ENCODE measurements at regions not wholly inside any gene's neighbourhood (a gene's known extent, or its start where the extent isn't known, plus 50 kb on each side); places are given as distances from the start of the nearest gene placed in this dataset.
"Not testable (repeated sequence)": the region's sequence is repeated elsewhere in the genome, so short reads cannot be mapped to it uniquely, and the experiment has no call there.

DNA sequence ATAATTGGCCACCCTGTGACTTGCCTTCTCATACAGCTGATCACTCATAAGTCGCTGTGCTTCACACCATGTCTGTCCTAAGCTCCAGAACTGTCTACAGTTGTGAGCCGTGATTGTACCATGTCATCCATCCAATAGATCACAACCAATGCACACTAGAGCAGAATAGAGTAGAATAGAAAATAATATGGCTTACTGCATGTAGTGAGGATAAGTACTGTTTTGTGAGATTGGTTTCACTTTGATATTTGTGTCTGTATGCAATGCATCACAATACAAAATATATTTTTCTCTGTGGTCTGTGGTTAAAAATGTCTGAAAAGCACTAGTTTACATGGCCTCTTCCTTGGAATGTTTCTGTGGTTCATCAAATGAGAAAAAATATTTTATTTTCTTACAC is 237.6 kb upstream of the PRKD1 start:
- no peak for DNase-seq

DNA sequence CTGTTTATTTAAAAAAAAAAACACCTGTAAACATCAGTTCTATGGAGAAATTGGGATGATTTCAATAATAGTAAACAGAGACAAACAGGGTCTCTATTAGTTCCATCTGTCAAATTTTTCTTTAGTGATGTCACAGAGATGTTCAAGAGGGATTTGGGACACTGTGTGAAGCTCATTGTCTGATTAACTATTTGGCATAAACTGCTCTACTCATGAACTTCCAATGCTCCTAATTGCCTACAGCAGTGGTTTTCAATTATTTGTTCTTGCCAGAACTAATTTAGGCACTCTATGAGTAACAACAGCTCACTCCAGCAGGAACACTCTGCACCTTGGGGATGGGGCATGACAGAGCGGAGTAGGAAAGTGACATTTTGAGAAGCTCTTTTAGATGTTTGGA is 250.1 kb upstream of the PRKD1 start:
- no peak for DNase-seq

DNA sequence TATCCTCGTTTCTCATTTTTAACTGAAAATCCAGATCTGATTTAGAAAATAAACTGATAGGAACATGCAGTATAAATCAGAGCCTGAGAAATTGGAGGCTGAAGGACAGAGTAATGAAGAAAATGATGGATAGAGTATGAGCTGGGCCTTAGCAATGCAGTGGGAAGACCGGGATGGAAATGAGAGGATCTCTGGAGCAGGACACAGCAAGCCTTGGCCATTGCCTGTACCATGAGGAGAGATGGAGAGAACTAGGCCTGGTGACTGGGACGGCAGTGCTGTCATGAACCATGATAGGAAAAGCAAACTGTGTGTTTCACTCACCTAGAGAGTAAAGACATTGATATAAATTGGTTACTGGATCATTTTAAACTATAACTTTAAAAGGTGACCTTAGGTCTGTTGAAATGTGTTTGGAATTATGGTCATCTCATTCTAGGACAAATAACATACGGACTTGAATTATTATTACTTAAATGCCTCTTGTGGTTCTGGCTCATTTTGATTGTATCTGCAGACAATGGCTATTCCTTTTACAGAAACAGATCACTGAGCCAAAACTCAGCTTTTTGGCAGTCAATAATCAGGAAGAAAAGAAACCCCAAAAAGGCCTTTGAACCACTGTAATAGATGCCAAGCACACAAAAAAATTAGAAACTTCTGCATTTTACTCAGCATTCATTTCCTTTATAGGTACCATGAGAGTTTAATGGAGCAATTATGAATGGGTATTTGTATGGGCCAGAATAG is 251.9 kb upstream of the PRKD1 start:
- DNase-seq, result no peak

DNA sequence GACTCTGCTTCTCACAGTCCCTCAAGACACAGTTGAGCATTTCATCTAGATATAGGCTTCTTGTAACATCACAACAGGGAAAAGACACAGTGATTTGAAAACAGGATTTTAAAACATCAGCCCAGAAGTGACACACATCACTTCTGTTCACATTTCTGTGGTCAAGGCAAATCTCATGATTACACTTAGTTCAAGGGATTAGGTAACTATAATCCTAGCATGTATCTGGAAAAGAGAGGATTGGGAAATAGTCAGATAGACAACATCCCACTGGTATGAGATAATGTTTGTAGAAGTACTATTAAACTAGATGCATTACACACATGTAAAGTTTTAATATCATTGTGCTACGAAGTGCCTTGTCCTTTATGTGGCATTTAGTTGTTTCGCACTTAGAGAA is 252.6 kb upstream of the PRKD1 start:
- no peak for DNase-seq

DNA sequence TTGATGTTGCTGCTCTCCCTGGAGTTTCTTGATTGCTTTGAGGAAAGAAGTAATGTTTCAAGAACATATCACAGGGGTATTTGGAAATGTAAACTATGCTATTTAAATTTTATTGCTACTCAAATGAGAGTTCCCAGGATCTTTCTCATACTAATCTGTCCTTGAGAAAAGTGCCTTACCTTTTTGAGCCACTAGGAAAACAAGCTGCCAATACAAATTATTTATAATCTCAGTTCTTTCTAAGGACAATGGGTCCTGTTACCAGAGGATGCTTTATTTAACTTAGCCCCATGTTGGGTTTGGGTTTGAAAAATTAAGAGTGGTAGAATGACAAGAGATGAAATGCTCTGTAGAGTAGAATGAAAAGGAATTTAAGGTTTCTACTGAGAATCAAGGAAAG is 258.2 kb upstream of the PRKD1 start:
- DNase-seq, result no peak

DNA sequence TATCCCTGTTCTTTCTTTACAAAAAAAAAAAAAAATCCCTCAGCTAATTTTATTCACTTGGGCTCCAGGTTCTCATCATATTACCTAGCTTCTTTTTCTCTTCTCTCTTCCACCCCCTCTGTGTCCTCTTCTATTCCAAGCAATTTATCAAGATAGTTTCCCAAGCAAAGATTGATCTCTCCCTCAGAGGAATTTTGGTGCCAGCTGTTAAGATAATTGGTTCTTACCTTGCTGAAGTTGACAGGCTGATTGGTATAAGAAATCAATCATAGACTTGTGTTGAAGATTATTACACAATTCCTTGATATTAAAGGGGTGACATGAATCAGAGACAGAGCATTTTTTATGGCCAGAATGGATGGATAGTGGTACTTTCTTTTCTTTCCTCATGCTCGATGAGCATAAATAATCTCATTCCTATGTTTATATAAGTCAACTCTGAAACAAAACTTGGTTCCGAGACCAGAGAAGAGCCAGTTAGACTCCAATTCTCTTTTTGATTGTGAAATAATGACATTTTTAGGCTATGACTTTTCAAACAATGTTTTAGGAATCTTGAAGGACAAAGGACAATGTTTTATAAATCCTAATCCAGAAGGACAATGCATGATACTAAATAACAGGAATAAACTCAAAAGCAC is 264.1 kb upstream of the PRKD1 start:
- DNase-seq, result no peak

DNA sequence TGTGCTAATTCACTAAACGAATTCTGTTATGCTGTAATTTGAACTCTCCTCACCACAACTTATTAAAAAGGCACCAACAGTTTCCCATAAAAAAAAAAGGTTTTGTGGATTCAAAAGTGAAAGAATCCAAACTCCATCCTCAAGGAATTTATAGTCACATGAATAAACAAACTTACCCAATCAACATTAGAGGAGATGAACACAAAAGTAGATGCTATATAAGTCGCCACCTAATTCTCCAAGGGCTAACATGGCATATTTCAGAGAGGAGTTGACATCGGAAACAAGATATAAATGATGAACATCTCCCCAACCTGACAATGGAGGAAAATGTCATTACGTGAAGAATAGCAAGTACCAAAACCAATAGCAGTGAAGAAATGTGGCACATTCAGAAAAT is 265.5 kb upstream of the PRKD1 start:
- no peak for DNase-seq

DNA sequence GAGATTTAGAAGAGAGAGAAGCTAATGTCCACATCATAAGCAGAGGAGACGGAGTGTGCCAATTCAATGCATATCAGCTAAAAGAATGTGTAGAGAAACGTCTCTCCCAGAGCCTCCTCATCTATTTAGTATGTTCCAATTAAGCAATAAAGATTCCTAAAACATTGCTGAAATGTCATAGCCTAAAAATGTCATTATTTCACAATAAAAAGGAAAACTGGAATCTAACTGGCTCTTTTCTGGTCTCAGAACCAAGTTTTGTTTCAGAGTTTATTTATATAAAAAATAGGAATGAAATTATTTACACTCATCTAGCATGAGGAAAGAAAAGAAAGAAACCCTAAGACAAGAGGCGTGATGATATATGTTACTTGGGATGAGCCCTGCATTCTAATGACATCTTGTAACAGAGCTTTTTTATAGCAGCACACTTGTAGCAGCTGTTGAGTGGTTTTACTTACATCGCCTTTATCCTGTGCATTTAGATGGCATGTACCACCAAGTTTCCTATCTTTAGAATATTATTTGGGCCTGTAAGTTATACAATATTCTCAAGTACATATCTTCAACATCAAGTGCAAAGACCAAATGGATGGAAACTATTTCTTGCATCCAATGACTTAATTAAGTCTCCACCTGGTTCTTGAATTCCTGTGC is 266.3 kb upstream of the PRKD1 start:
- no peak for DNase-seq

DNA sequence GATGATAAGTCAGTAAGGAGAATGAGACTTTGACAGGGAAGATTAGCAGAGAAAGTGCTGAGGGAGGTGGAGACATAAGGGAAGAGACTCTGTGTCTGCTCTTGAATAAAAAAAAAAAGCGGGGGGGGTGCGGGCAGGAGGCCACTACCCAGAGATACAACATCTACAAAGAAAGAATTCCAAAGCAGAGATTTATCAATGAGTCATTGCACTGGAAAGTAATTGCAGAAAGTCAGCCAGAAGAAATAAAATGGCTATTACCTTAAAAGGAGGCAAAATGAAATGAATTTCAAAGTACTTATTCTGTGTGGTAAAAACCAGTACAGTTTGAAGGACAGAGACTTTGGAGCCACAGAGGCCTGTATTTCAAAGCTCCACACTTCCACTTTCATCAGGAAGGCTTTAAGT is 267.1 kb upstream of the PRKD1 start:
- DNase-seq, result peak; percentile 32 to 56

DNA sequence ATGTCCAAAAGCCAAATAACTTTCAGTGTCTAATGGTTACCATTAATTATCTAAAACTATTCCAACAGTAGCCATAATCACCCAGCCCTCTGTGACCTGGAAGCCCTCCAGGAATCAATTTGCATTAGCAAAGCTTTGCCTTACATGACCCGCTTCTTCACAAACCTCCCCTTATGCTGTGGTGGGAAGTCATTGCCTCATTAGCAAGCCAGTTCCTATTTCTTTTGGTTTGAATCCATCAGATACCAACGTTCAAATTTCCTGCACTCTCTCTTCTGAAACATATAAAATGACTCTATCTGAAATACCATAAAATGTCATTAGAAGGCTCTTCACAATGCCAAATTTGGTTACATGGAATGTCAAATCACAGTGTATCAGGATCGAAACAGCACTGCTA is 268.3 kb upstream of the PRKD1 start:
- peak; percentile 28 to 37 for DNase-seq

DNA sequence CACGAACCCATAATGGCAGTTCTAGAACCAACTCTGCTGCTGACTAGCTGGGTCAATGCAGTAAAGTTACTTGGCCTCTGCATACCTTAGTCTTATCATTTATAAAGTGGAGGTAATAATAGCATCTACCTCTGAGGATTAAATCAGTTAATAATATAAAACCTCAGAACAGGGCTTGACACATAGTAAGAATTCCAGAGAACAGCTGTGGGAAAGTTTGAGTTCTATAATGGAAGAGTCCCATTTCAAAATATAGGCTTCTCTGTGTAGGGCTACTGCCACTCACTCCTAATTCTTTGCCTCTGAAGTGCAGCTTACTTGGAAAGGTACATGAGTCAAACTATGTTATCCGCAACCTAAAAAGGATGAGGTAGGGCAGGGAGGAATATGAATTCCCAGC is 269.2 kb upstream of the PRKD1 start:
- no peak for DNase-seq

DNA sequence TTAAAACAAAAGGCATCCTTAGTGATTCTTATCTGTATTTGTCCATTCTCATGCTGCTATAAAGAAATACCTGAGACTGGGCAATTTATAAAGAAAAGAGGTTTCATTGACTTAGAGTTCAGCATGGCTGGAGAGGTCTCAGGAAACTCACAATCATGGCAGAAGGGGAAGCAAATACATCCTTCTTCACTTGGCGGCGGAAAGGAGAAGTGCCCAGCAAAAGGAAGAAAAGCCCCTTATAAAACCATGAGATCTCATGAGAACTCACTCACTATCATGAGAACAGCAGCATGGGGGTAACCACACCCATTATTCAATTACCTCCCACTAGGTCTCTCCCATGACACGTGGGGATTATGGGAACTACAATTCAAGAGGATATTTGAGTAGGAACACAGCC is 271.1 kb upstream of the PRKD1 start:
- DNase-seq, result not testable (repeated sequence)

DNA sequence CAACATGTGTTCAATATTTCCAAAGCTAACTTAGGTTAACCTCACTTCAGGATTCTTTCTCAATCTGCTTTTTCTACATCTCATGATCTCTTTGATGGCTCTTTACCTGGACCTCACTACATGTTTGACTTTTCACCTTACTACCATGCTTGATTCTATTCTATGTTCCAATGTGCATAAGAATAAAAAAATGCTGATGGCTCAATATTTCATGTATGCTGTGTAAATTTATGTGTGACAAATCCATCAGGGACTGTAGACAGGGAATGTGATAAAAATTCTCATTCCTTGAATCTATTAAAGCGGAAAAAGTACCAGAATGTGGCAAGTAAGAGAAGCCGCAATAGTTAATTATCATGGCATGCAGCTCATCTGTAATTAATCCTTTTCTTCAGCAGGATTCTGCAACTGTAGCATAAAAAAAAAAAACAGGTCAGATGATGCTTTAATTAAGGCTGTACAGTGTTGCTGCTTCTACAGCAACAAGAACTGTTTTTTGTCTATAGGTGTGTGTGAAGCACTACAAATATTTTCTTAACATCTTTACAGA is 276.9 kb upstream of the PRKD1 start:
- no peak for DNase-seq

DNA sequence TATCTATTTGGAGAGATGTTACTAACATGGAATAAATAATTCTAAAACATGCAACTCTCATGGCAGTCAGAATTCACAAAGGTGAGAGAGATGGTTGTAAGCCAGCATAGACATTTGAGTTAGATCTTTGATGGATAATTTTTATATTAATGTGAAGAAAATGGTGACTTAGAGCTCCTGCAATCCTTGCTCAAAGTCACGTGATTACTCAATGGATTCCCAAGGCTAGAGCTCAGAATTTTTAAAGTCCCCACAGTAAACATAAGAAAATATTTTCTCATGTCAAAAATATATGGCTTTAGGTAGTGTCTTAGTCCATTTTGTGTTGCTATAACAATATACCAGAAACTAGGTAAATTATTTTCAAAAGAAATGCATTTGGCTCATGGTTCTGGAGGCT is 281.5 kb upstream of the PRKD1 start:
- no peak for DNase-seq

DNA sequence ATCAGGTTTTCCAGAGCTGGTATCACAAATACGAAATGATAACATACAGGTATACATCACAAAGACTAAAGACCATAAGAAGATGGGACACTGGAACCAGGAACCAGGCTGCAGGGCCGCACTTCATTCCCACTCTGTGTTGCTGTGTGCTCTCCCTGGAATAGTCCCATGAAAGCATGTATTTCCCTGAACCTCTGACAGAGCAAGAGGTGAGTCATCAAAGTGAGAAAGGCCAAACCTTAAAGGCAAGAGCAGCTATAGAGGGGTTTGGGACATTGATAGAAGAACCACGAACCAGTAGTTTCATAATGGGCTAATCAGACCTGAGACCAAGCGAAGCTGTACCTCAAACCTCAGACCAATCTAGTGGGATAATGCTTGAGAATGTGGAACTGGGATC is 283.0 kb upstream of the PRKD1 start:
- no peak for DNase-seq

DNA sequence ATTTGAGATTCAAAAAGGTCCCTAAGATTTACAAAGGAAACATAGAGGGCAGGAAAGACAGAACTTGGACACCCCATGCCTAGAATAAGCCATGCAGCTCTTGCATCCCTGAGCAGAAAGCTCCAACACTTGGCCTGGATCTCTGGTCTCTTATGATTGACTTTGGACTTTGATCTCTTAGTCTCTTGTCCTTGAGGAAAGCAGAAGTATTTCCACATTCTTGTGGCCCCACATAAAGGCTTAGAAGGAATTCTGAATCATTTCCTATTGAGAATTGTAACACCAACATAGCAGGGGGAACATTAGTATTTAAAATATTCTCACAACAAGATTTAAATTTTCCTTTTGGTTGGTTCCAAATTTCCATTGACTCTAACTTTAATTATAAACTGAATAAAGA is 283.7 kb upstream of the PRKD1 start:
- DNase-seq, result no peak

DNA sequence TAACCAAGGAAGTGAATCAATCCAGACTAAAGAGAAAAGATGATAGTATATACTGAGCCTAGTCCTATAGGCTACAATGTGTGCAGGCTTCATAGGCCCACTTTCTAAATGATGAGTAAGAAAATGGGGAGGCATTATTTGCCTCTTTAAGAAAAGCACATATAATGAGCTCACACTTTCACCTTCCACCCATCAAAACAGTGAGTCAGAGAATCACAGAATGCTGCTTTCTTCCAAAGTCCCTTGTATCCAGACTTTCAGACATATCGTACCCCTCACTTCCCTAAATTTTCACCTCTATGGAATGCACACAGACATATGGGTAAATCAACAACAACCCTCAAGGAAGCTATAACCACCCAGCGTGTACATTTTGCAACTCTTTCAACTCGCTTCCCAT is 286.4 kb upstream of the PRKD1 start:
- no peak for DNase-seq

DNA sequence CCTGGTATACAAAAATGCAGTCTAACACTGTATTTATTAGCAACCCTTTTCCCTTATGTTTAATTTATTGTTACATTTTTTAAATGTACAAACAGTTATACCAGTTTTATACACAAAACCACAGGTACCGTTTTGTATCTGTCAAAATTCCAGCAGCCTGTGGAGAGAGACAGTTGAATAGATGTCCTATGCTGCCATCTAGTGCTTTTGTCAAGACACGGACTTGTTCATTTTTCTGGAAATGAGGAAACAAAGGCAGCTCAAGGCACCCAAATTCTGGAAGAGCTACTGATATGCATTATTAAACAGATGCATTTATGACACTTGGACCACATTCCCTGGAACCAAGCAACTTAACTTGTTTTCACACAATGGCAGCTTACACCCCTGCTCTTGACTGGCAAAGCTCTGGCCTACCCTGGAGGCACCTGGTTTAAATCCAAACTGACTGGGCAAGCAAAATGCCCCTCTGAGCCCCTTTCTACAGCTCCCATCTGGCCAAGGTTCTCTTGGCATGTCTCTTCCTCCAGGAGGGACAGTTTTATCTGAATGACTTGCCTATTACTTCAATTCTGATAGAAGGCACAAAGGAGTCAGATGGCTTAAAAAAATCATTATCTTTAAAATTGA is 286.9 kb upstream of the PRKD1 start:
- peak; percentile 16 to 52 for DNase-seq

DNA sequence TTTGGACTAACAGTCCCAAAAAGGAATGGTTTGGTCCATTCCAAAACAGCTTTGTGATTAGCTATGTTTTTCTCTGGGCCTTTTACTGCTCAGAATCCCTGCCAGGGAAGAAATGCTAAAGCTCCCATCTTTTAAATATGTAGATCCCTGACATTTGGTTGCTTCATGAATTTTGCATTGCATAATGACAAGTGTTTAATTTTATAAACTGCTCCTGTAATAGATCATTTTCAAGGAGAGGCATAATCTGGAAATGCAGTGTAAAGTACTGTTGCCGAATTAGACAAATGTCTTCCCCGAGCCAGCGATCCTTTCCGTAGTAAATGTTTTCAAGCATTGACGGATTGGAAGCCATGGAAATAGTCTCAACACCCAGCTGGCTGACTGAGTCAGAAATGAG is 291.3 kb upstream of the PRKD1 start:
- no peak for DNase-seq

DNA sequence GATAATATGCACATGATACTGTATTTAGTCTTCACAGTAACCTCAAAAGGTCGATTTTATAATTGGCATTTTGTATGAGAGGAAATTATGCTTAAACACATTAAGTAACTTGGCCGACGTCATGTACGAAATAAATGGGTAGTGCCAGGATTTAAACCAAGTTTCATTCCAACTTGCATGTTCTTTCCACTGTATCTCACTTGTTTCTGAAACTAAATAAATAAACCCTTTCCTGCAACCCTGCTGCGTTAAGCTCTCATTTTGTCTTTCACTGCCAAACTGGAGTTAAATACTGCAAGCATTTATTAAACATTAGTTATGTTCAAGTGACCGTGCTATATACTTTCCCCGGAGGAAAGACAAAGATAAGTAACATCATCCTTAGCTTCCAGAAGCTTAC is 293.9 kb upstream of the PRKD1 start:
- no peak for DNase-seq

DNA sequence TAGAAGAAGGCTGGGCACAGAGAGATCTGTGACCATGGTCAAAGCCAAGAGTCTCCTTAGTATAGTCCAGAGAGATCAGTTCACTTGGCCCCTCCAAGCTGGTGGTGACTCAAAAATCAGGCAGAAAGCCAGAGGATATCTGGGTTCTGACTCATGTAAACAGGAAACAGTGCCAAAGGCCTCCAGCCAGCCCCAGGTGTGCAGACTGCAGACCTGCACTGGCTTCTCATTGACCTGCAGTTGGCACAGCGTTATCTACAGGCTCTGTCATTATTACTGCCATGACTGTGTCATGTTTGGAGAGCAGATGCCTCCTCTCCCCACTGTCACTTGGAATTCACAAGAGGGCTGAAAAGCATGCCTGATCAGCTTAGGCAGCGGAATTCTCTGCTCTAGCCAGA is 295.7 kb upstream of the PRKD1 start:
- no peak for DNase-seq

DNA sequence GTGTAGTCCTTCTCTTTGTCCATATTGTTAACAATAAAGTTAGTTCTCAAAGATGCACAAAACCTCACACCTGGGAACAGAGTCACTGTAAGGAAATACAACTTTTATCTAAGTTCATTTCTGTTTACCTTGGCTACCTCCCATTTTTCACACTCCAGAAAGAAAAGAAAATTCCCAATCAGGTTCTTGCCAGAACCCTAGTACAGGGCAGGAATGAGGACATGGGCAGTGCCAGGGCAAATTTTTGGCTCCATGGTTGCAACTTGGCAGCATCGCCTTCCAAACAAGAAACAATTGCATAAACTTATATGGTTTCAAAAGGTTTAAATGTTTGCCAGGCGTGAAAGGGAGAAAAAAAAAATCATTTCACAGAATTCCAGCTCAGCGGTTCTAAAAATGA is 296.3 kb upstream of the PRKD1 start:
- DNase-seq, result no peak

DNA sequence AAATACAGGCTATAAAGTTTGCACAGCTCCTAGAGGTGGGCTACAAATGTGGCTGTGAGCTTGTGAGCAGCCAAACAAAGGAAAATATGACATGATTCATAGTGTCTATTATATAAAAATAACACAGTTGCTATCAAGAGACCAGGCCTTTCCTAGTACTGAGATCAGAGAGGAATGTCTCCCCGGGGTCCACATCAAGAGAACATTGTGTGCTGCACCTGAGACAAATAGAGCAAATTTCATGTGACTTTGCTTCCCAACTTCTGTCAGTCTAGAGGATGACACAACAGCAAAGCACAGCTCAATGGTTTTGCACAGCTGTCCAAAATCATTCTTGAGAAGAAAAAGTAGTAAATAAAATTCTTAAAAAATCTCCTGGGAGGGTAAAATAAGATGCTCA is 297.5 kb upstream of the PRKD1 start:
- DNase-seq, result no peak

DNA sequence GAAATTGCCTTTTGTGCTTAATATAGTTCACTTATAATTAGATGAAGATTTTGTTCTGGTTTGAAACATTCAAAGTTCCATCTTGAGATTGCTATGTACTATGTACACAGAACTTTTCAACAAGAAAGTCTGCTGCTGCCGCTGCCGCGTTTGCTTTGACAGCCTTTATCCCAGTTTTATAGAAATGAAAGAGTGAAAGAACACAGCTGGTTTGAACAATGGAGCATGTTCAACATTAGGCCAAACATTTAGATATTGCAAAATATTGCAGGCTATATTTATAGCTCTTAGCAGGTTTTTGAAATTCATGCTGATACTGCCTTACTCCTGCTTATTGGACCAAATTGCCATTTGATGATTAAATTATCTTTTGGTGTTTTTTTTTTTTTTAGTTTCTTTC is 299.8 kb upstream of the PRKD1 start:
- DNase-seq, result no peak

Data from AML-193 (cell line).